Endodermal cell (in vitro differentiated cells): ENCODE measurements at regions not wholly inside any gene's neighbourhood (a gene's known extent, or its start where the extent isn't known, plus 50 kb on each side); places are given as distances from the start of the nearest gene placed in this dataset.

Experiments used
- DNase-seq: peaks from one replicate; pipeline ENCODE4 v3.0.0-alpha.2; 2017
- H3K27ac ChIP-seq: 2 replicates; pipeline ENCODE4 v1.5.1; 2013; ENCODE audit warnings: mild to moderate bottlenecking, low read depth, low read length, moderate library complexity
- H3K27me3 ChIP-seq: 2 replicates; pipeline ENCODE4 v1.6.1; 2013; ENCODE audit warnings: mild to moderate bottlenecking, low read length, moderate library complexity; ENCODE audit not compliant: insufficient read depth, control insufficient read depth, poor library complexity, severe bottlenecking
- H3K36me3 ChIP-seq: 2 replicates; pipeline ENCODE4 v1.7.0; 2013; ENCODE audit warnings: mild to moderate bottlenecking, low read length, moderate library complexity; ENCODE audit not compliant: control insufficient read depth, insufficient read depth
- H3K4me1 ChIP-seq: one replicate; pipeline ENCODE4 v1.7.0; 2013; ENCODE audit warnings: low read length; ENCODE audit not compliant: control insufficient read depth, insufficient read depth
- H3K4me3 ChIP-seq: 2 replicates; pipeline ENCODE4 v1.5.1; 2013; ENCODE audit warnings: mild to moderate bottlenecking, low read length, moderate library complexity
- H3K9ac ChIP-seq: 2 replicates; pipeline ENCODE4 v1.6.1; 2013; ENCODE audit warnings: mild to moderate bottlenecking, low read length, moderate library complexity; ENCODE audit not compliant: poor library complexity, severe bottlenecking; ENCODE audit errors: extremely low read depth
- H3K9me3 ChIP-seq: 2 replicates; pipeline ENCODE4 v1.6.1; 2013; ENCODE audit warnings: mild to moderate bottlenecking, low read length, moderate library complexity; ENCODE audit not compliant: control insufficient read depth
- H3K27ac Mint-ChIP-seq: 2 replicates; pipeline ENCODE4 v1.8.0; 2020; ENCODE audit warnings: mixed read lengths
- H3K27me3 Mint-ChIP-seq: 2 replicates; pipeline ENCODE4 v1.8.0; 2021; ENCODE audit warnings: mild to moderate bottlenecking, mixed read lengths; ENCODE audit not compliant: insufficient read depth
- H3K36me3 Mint-ChIP-seq: 2 replicates; pipeline ENCODE4 v1.8.0; 2020; ENCODE audit warnings: low read depth, mixed read lengths
- H3K4me1 Mint-ChIP-seq: 2 replicates; pipeline ENCODE4 v1.8.0; 2020; ENCODE audit warnings: mixed read lengths
- H3K4me3 Mint-ChIP-seq: 2 replicates; pipeline ENCODE4 v1.8.0; 2020; ENCODE audit warnings: mild to moderate bottlenecking, moderate library complexity, mixed read lengths
- H3K9me3 Mint-ChIP-seq: 2 replicates; pipeline ENCODE4 v1.8.0; 2020; ENCODE audit warnings: mild to moderate bottlenecking, mixed read lengths
- CTCF ChIP-seq: fragments of 200-600 bp; sonication (generic); conservative IDR thresholded peaks from 2 replicates; pipeline ENCODE4 v1.5.0; 2021; ENCODE audit warnings: antibody characterized with exemption, mild to moderate bottlenecking
- WGBS, 2 experiments: methylation state at CpG; one replicate each; pipeline versions ENCODE4 v1.1.5 to v1.1.7; 2013; ENCODE audit warnings: missing lambda C conversion rate in 2 of 2, mixed read lengths in 1 of 2; ENCODE audit not compliant: insufficient coverage in 1 of 2, insufficient read length in 1 of 2; 5-methylcytosine and 5-hydroxymethylcytosine counted together

GRCh38 chr1:74824497-74825107 is 91.7 kb downstream of the TYW3 start:
- H3K27ac Mint-ChIP-seq = no peak overlapping the region
- no peaks in the 10 kb centered on the region for H3K36me3 Mint-ChIP-seq
- TF ChIP-seq CTCF = no peak
- Histone ChIP-seq H3K9me3 (no peaks in the 10 kb centered on the region), H3K27ac (no peak overlapping the region), H3K4me1 (no peaks in the 10 kb centered on the region), H3K9ac (no peak overlapping the region), H3K36me3 (no peaks in the 10 kb centered on the region), H3K4me3 (no peak overlapping the region), H3K27me3 (peaks cover 5% of the 10 kb centered on the region)
- 88 to 100% methylated on average over 1 to 4 of the region's 4 CpGs for WGBS, 2 experiments
- H3K9me3 Mint-ChIP-seq = no peaks in the 10 kb centered on the region
- no peaks in the 10 kb centered on the region for H3K4me1 Mint-ChIP-seq
- no peak for DNase-seq
- peaks cover 15% of the 10 kb centered on the region for H3K27me3 Mint-ChIP-seq
- H3K4me3 Mint-ChIP-seq = no peak overlapping the region

- H3K36me3 Mint-ChIP-seq = no peaks in the 10 kb centered on the region
- TF ChIP-seq CTCF = no peak
- no peak overlapping the region for H3K4me3 Mint-ChIP-seq
- no peak overlapping the region for H3K27ac Mint-ChIP-seq
- peaks cover 44% of the 10 kb centered on the region for H3K27me3 Mint-ChIP-seq
- H3K9me3 Mint-ChIP-seq = no peaks in the 10 kb centered on the region
- DNase-seq = no peak
- Histone ChIP-seq H3K4me3 (no peak overlapping the region), H3K4me1 (peaks cover 3% of the 10 kb centered on the region), H3K27me3 (peaks cover 5% of the 10 kb centered on the region), H3K9ac (no peak overlapping the region), H3K36me3 (no peaks in the 10 kb centered on the region), H3K9me3 (no peaks in the 10 kb centered on the region), H3K27ac (no peak overlapping the region)
- WGBS, 2 experiments = 94 to 100% methylated on average over 2 of the region's 2 CpGs
- H3K4me1 Mint-ChIP-seq = peaks cover 11% of the 10 kb centered on the region
Measured at GRCh38 chr1:74830766-74831165, 97.8 kb downstream of the TYW3 start.

- H3K27ac ChIP-seq = no peak overlapping the region
- H3K36me3 ChIP-seq = no peaks in the 10 kb centered on the region
- Mint-ChIP-seq H3K4me3 (no peak overlapping the region), H3K27ac (no peak overlapping the region), H3K27me3 (peaks cover 32% of the 10 kb centered on the region), H3K9me3 (no peaks in the 10 kb centered on the region), H3K4me1 (peaks cover 11% of the 10 kb centered on the region), H3K36me3 (no peaks in the 10 kb centered on the region)
- no peak overlapping the region for H3K9ac ChIP-seq
- no peaks in the 10 kb centered on the region for H3K9me3 ChIP-seq
- DNase-seq = no peak
- peaks cover 3% of the 10 kb centered on the region for H3K4me1 ChIP-seq
- TF ChIP-seq CTCF = no peak
- no peak overlapping the region for H3K4me3 ChIP-seq
- no peaks in the 10 kb centered on the region for H3K27me3 ChIP-seq
Measured at GRCh38 chr1:74834261-74834660, 101.3 kb downstream of the TYW3 start.
